Epithelial cell of esophagus (primary cell): ENCODE measurements at regions not wholly inside any gene's neighbourhood (a gene's known extent, or its start where the extent isn't known, plus 50 kb on each side); places are given as distances from the start of the nearest gene placed in this dataset.

Source experiments
- DNase-seq: peaks from one replicate; pipeline ENCODE4 v3.0.0; 2010; ENCODE audit warnings: low read depth
- H3K4me3 ChIP-seq: 2 replicates; pipeline ENCODE4 v1.5.1; 2011; ENCODE audit warnings: mild to moderate bottlenecking, low read length, control low read depth
- CTCF ChIP-seq: IDR thresholded peaks from 2 replicates; pipeline ENCODE4 v1.5.1; 2011; ENCODE audit warnings: low read depth, mild to moderate bottlenecking, low read length, control low read depth, inconsistent platforms; ENCODE audit not compliant: insufficient read depth; ENCODE audit errors: missing control alignments

- no peak for TF ChIP-seq CTCF
- H3K4me3 ChIP-seq = no peak overlapping the region
- no peak for DNase-seq
Measured at GRCh38 chr5:137567226-137567625, 68.1 kb upstream of the SPOCK1 start.

DNA sequence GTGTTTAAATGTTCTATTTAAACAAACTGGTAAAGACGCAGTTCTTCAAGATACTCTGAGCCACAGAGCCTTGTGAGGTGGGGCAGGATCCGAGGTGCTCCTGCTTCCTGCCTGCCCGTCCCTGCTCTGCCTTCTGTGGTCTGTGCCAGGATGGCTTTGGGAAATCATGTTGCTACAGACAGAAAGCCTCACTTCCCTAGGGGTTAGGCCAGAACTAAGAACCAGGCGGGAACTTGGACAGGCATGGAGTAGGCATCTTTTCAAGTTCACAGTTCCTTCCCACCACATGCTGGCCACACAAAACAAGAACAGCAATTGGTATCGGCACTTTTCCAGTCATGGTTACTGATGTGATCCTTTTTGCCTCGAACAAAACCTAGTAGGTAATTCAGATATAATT, 67.7 kb upstream of the SPOCK1 start:
- DNase-seq = peak; percentile 17
- TF ChIP-seq CTCF = no peak
- H3K4me3 ChIP-seq = no peak overlapping the region

DNA sequence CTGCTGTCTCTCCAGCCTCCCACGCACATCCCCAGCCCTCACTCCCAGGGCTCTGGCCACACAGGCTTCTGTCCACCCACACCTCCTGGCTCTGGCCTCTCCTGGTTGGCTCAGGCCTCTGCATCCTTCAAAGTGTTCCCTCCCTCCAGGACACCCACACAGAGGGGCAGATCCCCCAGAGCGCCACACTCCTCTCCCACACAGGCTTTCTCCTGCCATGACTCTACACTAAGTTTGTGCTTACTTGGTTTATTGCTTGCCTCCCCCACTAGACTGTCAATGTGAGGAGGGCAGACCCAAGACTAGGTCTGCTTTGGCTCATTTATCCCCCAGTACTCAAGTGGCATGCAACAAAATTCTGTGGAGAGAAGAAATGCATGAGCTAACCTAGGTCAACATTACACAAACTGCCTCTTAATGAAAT, 67.0 kb upstream of the SPOCK1 start:
- H3K4me3 ChIP-seq = no peak overlapping the region
- no peak for TF ChIP-seq CTCF
- no peak for DNase-seq

- H3K4me3 ChIP-seq = no peak overlapping the region
- no peak for TF ChIP-seq CTCF
- DNase-seq = no peak
Measured at GRCh38 chr5:137565450-137565849, 66.3 kb upstream of the SPOCK1 start.

DNA sequence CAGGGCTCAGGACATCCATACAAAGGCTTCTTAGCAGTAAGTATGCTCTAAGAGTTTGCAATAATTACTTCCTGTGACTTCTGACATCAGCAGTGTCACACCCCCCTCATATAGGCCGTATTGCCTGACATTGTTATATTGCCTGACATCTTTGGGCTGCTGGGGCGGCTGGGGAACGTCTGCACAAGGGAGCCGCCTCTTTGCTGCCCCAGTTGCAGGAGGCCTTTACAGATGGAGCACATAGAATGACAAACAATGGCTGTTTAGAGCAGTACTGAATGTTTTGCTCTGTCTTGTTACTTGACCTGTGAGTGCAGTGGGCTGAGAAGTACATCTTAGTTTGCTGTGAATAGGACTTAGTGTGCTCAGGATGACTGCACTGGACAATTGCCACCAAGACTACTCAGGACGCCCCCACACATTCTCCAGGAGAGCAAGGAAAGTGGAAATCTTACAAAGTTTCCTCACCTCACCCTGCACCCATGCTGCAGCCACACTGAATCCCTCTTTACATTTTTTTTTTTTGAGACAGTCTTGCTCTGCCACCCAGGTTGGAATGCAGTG, 65.4 kb upstream of the SPOCK1 start:
- H3K4me3 ChIP-seq = no peak overlapping the region
- no peak for TF ChIP-seq CTCF
- DNase-seq = peak; percentile 19

- no peak for TF ChIP-seq CTCF
- no peak overlapping the region for H3K4me3 ChIP-seq
- peak; percentile 66 for DNase-seq
Measured at GRCh38 chr5:137563646-137564397, 64.7 kb upstream of the SPOCK1 start.

DNA sequence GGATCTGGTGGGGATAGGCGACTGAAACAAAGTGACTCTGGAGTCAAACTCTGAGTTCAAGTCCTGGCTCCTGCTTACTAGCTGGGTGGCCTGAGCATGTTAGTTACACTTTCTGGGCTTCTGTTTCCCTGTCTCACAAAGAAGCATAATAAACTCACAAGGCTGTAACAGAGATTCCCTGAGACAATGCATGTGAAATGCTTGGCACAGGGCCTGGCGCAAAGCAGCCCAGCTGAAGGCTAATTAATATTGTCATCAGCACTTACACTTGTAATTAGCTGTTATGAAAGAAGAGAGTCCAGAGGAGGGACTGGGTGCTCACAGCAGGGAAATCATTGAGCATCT, 64.1 kb upstream of the SPOCK1 start:
- no peak overlapping the region for H3K4me3 ChIP-seq
- DNase-seq = no peak
- TF ChIP-seq CTCF = no peak
